ENCODE measurements at regions not wholly inside any gene's neighbourhood (a gene's known extent, or its start where the extent isn't known, plus 50 kb on each side); places are given as distances from the start of the nearest gene placed in this dataset.

GRCh38 chr10:22795546-22795945 is 81.2 kb upstream of the PIP4K2A start:
- TF ChIP-seq POLR2A (IDR thresholded peaks at IDR 0.05) = no peak
- TF ChIP-seq CTCF (IDR thresholded peaks at IDR 0.05) = no peak
